HG02678 (cell line): ENCODE measurements at regions not wholly inside any gene's neighbourhood (a gene's known extent, or its start where the extent isn't known, plus 50 kb on each side); places are given as distances from the start of the nearest gene placed in this dataset.

ENCODE experiments used
- ATAC-seq: cut with Tn5 transposase; IDR thresholded peaks from one replicate; pipeline ENCODE4 v1.9.1; 2021; ENCODE audit warnings: mild to moderate bottlenecking, moderate library complexity; ENCODE audit not compliant: unreplicated experiment

GRCh38 chr4:24705016-24705753, 90.2 kb upstream of the SOD3 start:
- no peak for ATAC-seq

DNA sequence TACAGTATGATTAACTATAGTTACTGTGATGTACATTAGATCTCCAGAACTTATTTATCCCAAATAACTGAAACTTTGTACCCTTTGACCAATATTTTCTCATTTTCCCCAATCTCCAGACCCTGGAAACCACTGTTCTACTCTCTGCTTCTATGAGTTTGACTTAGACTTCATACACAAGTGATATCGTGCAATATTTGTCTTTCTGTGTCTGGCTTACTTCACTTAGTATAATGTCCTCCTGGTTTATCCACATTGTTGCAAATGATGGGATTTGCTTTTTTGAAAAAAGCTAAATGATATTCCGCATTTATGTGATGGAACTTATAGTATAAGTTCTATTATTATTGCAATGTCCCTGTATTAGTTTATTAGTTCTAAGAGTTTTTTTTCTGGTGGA, 81.8 kb upstream of the SOD3 start:
- ATAC-seq: no peak

DNA sequence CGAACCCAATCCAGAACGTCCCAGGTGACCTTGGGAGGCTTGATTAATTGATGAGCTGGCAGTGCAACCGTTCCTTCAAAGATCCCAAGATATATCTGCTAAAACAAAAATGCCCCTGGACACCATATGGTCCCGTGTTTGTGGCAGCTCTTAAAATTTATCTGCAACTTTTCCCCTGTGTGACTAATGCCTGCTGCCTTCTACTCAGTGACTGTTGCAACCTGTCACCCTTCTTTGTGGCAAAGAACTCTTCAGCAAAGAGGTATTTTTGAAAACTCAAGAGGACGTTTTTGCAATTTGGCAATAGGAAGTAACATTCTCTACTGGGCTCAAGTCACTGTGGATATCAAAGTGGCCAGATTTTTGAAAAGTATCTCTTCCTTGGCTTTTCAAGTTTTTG, 75.8 kb upstream of the SOD3 start:
- no peak for ATAC-seq

DNA sequence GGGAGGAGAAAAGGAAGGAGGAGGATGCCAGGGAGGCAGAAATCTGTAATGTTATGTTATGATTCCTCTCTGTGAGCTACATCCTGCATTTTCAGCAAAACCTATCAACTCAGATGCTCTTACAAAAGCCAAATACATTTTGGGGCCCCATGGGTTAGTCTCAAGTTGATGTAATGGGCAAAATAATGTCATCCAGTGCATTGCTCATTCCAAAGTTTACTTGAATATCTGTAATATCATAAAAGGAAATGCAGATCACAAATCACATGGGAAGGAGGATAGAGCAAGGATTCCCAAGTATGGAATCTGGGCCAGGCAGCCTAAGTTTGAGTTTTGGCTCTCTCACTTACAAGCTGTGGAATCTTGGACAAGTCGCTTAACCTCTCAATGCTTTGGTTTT, 74.9 kb upstream of the SOD3 start:
- no peak for ATAC-seq

- ATAC-seq: no peak
These were observed 74.4 kb upstream of the SOD3 start for GRCh38 chr4:24720979-24721378.

GRCh38 chr4:24722026-24722568, 73.3 kb upstream of the SOD3 start:
- no peak for ATAC-seq

DNA sequence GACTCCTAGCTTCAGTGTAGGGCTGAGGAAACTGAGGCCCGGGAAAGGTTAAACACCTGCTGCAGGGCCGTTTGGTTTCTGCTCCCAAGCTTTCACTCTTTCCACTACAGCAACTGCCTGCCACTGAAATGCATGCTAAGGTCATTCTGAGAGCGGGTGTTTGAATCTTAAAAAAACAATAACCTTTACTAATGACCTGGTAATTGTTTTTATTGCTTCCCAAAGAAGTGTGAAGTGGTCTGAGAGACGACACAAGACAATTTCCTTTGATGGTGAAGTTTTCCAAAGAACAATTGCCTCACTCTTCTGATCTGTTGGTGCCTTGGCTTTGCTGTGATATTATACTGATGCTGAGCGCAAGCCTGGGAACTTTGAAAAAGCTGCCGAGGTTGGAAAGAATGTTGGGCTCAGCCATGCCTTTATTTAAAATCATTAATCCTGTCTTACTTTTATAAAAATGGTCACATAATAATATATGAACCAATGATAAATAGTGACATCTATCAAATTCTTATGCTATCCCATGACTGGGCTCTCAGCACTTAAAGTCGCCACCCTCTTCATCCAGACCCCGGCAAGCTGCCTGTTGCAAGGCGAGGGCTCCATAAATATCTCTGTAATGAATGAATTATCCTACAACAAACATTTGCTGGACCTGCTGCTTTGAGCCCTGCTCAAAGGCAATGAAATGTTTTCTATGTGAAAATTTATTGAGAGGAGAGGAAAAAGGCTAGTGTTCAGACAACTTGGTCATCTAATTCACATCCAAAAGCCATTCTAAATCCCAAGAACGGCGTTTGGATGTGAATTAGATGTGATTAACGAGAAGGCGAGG, 67.8 kb upstream of the SOD3 start:
- ATAC-seq: no peak

- ATAC-seq: no peak
These were observed 66.1 kb upstream of the SOD3 start for GRCh38 chr4:24729119-24729730.

GRCh38 chr4:24730256-24731001, 64.9 kb upstream of the SOD3 start:
- ATAC-seq: no peak

- ATAC-seq: no peak
These were observed 63.9 kb upstream of the SOD3 start for GRCh38 chr4:24731448-24731847.

DNA sequence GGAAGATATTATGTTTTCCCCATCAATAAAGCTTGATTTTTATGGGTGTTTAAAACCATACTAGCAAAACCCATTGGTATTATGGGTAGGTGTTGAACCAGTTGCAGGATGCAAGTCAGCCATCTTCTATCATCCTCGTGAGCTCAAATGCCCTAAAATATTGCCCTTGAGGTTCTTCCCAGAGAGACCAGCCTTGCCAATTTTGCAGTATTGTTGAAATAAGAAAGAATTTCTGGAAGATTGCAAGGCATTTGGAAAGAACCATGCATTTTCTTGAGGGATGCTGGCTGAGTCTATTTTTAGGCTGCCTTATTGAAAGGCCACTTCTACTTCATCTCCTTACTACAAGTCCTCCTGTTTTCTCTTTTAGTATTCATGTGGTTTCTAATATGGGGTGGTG, 60.9 kb upstream of the SOD3 start:
- ATAC-seq: no peak

- no peak for ATAC-seq
These were observed 59.3 kb upstream of the SOD3 start for GRCh38 chr4:24736066-24736465.

DNA sequence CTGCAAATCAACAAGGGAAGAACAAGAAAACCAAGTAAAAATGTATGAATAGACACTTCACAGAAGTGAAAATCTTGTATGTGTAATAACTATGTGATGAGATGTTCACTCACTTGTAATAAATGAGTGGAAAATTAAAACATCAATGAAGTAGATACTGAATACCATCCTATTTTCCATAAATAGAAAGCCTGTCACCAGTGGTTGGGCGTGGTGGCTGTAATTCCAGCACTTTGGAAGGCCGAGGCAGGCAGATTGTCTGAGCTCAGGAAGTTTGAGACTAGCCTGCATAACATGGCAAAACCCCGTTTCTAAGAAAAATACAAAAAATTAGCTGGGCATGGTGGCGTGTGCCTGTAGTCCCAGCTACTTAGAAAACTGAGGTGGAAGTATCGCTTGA, 53.5 kb upstream of the SOD3 start:
- no peak for ATAC-seq

- no peak for ATAC-seq
These were observed 53.0 kb upstream of the SOD3 start for GRCh38 chr4:24742335-24742734.

DNA sequence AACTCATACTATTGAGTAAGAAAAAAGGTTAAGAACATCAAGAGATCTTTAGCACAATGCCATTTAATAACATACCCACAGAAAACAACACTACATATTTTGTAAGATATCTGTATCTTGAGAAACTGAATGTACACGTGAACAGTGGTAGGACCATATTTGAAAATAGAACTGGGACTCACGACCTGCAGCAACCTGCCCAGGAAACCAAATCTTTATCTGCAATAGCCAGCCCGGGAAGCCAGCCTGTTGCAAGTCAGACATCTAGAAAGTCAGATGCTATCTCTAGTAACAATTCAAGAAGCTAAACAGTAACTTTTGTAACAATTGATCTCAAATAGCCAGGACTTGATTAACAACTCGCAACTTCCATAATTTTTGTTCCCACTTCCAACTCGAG, 52.6 kb upstream of the SOD3 start:
- ATAC-seq: no peak

- ATAC-seq: no peak
These were observed 52.2 kb upstream of the SOD3 start for GRCh38 chr4:24743206-24743605.

GRCh38 chr4:24743927-24744326, 51.4 kb upstream of the SOD3 start:
- no peak for ATAC-seq

- ATAC-seq: no peak
These were observed 50.0 kb upstream of the SOD3 start for GRCh38 chr4:24745172-24745895.
